C4-2B (cell line): ENCODE measurements at regions not wholly inside any gene's neighbourhood (a gene's known extent, or its start where the extent isn't known, plus 50 kb on each side); places are given as distances from the start of the nearest gene placed in this dataset.

Experiments
- CTCF ChIP-seq: fragments of 450-650 bp; conservative IDR thresholded peaks from 2 replicates; pipeline ENCODE4 v1.5.1; 2017; ENCODE audit warnings: mild to moderate bottlenecking
- ZFX ChIP-seq: fragments of 450-650 bp; IDR thresholded peaks from 2 replicates; pipeline ENCODE4 v1.6.1; 2017

- TF ChIP-seq CTCF = no peak
- TF ChIP-seq ZFX = no peak
Observed at GRCh38 chr4:129213692-129214091, 117.7 kb downstream of the C4orf33 start.
